Central memory CD8-positive, alpha-beta T cell (primary cell): ENCODE measurements at regions not wholly inside any gene's neighbourhood (a gene's known extent, or its start where the extent isn't known, plus 50 kb on each side); places are given as distances from the start of the nearest gene placed in this dataset.
"Not testable (repeated sequence)": the region's sequence is repeated elsewhere in the genome, so short reads cannot be mapped to it uniquely, and the experiment has no call there.

Experiments used
- ATAC-seq: fragments of 150-1000 bp; cut with Tn5 transposase; replicated peaks from 2 replicates; pipeline ENCODE4 v1.10.0; 2022; ENCODE audit warnings: mild to moderate bottlenecking, moderate FRiP score, moderate number of reproducible peaks; ENCODE audit not compliant: poor library complexity, severe bottlenecking; ENCODE audit errors: extremely low read depth
- DNase-seq, 2 donors: peaks; one replicate each; pipeline ENCODE4 v3.0.0; 2021; ENCODE audit warnings: low spot score in 2 of 2
- H3K27ac Mint-ChIP-seq: one replicate; pipeline ENCODE4 v1.8.0; 2022; ENCODE audit warnings: low read depth, mild to moderate bottlenecking, moderate library complexity, mixed read lengths
- H3K27me3 Mint-ChIP-seq: one replicate; pipeline ENCODE4 v1.8.0; 2022; ENCODE audit warnings: mixed read lengths
- H3K36me3 Mint-ChIP-seq: one replicate; pipeline ENCODE4 v1.8.0; 2022; ENCODE audit warnings: mild to moderate bottlenecking, moderate library complexity, mixed read lengths; ENCODE audit not compliant: insufficient read depth
- H3K4me1 Mint-ChIP-seq: one replicate; pipeline ENCODE4 v1.8.0; 2022; ENCODE audit warnings: mixed read lengths
- H3K4me3 Mint-ChIP-seq: one replicate; pipeline ENCODE4 v1.8.0; 2022; ENCODE audit warnings: mild to moderate bottlenecking, moderate library complexity, mixed read lengths
- H3K9me3 Mint-ChIP-seq: one replicate; pipeline ENCODE4 v1.8.0; 2022; ENCODE audit warnings: mixed read lengths

DNA sequence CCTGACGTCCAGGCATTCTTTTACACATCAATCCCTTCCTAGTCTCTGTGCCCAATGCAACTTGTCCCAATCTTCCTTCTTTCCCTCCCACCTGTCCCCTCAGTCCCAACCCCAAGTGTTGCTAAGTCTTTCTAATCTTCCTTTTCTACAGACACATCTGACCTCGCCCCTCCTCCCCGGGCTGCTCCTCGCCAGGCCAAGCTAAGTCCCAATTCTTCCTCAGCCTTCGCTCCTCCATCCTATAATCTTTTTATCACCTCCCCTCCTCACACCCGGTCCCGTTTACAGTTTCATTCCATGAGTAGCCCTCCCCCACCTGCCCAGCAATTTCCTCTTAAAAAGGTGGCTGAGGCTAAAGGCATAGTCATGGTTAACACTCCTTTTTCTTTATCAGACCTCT lies 413.3 kb upstream of the ST8SIA4 start:
- ATAC-seq, H3K27me3 Mint-ChIP-seq, H3K4me1 Mint-ChIP-seq, H3K9me3 Mint-ChIP-seq, DNase-seq, H3K4me3 Mint-ChIP-seq, H3K27ac Mint-ChIP-seq, H3K36me3 Mint-ChIP-seq: not testable (repeated sequence)

DNA sequence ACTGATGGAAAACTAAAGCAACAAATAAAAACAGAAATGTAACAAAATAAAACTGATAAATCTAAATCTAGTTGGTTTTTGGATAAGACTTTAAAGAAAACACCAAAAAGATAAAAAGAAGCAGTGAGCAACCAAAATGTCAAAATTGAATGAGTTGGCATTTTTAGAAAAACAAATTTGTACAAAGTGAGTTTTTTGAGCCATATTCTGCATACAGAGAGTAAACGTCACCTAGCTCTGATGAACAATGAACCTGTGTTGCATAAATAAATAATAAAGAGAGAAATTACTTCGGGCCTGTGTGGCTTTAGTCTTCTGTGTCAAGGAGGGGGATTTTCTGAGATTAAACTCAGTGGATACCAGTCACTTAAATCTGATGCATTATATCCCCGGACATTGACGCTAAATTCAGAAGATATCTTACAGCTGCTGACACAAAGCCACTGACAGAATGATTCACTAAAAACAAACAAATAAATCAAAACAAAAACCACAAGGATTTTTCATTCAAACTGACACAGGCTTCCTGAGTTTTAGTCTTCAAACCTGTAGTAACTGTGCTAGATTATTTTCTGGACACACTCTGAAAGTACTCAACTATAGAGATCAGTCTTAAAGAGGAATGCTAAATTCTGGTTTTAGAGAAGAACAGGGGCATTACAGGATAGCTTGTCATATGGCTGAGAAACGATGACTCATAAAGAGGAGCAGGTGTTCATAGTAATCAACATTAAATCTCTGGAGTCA lies 403.5 kb upstream of the ST8SIA4 start:
- Mint-ChIP-seq H3K27ac (no peak overlapping the region), H3K4me1 (no peaks in the 10 kb centered on the region), H3K4me3 (no peak overlapping the region), H3K36me3 (no peaks in the 10 kb centered on the region), H3K9me3 (no peaks in the 10 kb centered on the region), H3K27me3 (no peaks in the 10 kb centered on the region)
- ATAC-seq (no peak), DNase-seq (no peak)

DNA sequence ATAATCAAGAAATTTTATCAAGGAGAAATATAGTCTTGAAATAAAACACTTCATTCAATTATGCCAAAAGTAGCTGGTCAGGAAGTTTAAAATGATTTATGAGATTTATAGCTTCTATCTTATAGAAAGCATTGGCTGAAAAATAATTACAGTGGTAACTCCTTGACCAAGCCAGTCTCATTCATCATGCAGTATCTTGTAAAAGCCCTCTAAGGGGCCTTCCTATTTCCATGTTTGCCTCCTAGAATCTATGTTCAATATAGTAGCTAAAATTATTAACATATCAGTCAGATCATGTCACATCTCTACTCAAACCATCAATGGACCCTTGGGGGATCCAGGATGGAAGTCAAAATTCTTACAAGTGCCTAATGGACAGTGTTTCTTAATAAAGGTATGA lies 393.4 kb upstream of the ST8SIA4 start:
- H3K4me3 Mint-ChIP-seq, result no peak overlapping the region

DNA sequence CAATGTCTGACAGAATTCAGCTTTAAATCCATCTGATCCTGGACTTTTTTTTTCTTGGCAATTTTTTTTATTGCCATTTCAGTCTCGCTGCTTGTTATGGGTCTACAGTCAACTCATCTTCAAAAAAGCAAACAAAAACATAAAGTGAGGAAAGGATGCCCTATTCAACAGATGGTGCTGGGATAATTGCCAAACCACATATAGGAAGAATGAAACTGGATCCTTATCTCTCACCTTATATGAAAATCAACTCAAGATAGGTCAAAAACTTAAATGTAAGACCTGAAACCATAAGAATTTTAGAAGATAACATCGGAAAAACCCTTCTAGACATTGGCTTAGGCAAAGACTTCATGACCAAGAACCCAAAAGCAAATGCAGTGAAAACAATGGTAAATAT lies 389.1 kb upstream of the ST8SIA4 start:
- Mint-ChIP-seq H3K9me3 (peaks cover 4% of the 10 kb centered on the region), H3K4me1 (no peaks in the 10 kb centered on the region), H3K36me3 (no peaks in the 10 kb centered on the region), H3K27ac (no peak overlapping the region), H3K27me3 (no peaks in the 10 kb centered on the region), H3K4me3 (no peak overlapping the region)
- ATAC-seq (no peak), DNase-seq (no peak)

More for the DNA sequence above, 393.4 kb upstream of the ST8SIA4 start:
- Mint-ChIP-seq H3K36me3 (no peaks in the 10 kb centered on the region), H3K27me3 (no peaks in the 10 kb centered on the region), H3K9me3 (no peaks in the 10 kb centered on the region), H3K4me1 (no peaks in the 10 kb centered on the region), H3K27ac (no peak overlapping the region)
- DNase-seq (no peak), ATAC-seq (no peak)

DNA sequence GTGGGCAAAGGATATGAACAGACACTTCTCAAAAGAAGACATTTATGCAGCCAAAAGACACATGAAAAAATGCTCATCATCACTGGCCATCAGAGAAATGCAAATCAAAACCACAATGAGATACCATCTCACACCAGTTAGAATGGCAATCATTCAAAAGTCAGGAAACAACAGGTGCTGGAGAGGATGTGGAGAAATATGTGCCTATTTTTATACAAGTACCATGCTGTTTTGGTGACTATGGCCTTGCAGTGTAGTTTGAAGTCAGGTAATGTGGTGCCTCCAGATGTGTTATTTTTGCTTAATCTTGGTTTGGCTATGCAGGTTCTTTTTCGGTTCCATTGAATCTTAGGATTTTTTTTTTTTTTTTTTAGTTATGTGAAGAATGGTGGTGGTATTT lies 387.7 kb upstream of the ST8SIA4 start:
- H3K27me3 Mint-ChIP-seq, H3K4me1 Mint-ChIP-seq, ATAC-seq, H3K36me3 Mint-ChIP-seq, DNase-seq, H3K27ac Mint-ChIP-seq, H3K9me3 Mint-ChIP-seq, H3K4me3 Mint-ChIP-seq: not testable (repeated sequence)

DNA sequence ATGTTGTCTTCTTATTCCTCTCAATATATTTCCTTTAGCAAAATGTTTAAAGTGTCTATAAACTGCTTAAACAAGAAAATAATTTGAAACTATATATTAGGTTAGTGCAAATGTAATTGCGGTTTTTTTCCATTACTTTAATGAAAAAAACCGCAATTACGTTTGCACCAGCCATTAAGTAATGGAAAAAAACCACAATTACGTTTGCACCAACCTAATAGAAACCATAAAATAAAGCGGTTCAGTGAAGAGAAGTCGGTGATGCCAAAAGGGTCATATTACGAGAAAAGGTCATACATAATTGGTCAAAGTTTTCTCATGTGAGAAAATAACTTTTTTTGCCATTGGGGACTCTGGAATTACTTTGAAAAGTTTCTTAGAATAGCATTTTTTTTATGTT lies 385.6 kb upstream of the ST8SIA4 start:
- H3K4me3 Mint-ChIP-seq, result no peak overlapping the region
- no peaks in the 10 kb centered on the region for H3K4me1 Mint-ChIP-seq
- ATAC-seq (no peak), DNase-seq (no peak)
- H3K27me3 Mint-ChIP-seq, result no peaks in the 10 kb centered on the region
- H3K36me3 Mint-ChIP-seq, result no peaks in the 10 kb centered on the region
- peaks cover 4% of the 10 kb centered on the region for H3K9me3 Mint-ChIP-seq
- H3K27ac Mint-ChIP-seq, result no peak overlapping the region

DNA sequence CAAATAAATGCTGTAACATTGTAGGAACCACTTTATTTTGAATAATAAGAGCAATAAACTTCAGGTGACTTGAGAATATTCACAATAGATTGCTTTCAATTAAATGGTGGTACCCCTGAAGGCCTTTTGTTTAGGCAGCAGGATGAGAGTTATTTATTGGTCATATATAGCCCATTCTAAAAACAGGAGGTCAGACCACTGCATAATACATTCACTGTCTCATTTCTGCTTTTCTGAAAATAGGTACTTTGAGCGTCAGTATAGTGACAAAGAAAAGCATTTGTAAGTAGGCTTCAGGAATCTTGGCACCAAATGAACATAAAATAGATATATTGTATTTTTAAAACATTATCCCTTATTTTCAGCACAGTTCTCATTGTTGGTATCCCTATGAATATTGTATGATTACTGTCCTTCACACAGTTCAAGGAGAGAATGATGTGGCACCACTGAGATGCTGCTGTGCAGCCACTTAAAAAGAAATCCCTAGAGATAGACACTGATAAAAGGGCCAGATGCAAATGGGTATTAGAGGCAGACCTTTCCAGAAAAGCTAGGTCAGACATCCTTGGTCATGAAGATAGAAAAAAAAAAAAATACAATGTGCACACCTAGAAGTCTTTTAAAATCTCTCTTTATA lies 381.8 kb upstream of the ST8SIA4 start:
- H3K27ac Mint-ChIP-seq, result no peak overlapping the region
- H3K4me1 Mint-ChIP-seq, result no peaks in the 10 kb centered on the region
- no peaks in the 10 kb centered on the region for H3K36me3 Mint-ChIP-seq
- H3K27me3 Mint-ChIP-seq, result no peaks in the 10 kb centered on the region
- no peak for ATAC-seq
- H3K4me3 Mint-ChIP-seq, result no peak overlapping the region
- DNase-seq, result no peak
- H3K9me3 Mint-ChIP-seq, result peaks cover 4% of the 10 kb centered on the region

DNA sequence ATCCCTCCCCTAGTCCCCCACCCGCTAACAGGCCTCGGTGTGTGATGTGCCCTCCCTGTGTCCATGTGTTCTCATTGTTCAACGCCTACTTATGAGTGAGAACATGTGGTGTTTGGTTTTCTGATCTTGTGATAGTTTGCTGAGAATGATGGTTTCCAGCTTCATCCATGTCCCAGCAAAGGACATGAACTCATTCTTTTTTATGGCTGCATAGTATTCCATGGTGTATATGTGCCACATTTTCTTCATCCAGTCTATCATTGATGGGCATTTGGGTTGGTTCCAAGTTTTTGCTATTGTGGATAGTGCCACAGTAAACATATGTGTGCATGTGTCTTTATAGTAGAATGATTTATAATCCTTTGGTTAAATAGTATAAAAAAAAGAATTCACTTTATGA lies 380.9 kb upstream of the ST8SIA4 start:
- H3K4me1 Mint-ChIP-seq, H3K4me3 Mint-ChIP-seq, H3K36me3 Mint-ChIP-seq, H3K9me3 Mint-ChIP-seq, DNase-seq, H3K27ac Mint-ChIP-seq, ATAC-seq, H3K27me3 Mint-ChIP-seq: not testable (repeated sequence)

DNA sequence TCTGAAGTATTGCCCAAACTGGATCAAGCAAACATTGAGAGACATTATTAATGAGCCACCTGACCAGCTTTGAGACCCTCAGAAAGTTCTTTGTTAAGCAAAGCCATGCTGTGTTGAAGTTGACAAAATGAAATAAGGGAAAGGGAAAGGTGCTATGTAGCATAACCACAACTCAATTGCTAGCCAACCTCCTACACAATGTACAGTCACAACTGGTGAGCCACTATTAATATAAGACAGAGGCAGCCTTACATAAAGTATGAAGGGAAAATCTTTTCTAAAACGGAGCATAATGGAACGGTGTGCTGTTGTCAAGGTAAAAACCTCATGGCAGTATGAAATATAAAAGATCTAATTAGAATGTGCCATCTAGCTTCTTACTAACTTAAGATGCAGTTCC lies 375.8 kb upstream of the ST8SIA4 start:
- no peaks in the 10 kb centered on the region for H3K27me3 Mint-ChIP-seq
- ATAC-seq, result no peak
- no peak overlapping the region for H3K27ac Mint-ChIP-seq
- H3K4me1 Mint-ChIP-seq, result no peaks in the 10 kb centered on the region
- H3K4me3 Mint-ChIP-seq, result no peak overlapping the region
- no peaks in the 10 kb centered on the region for H3K9me3 Mint-ChIP-seq
- no peak for DNase-seq
- H3K36me3 Mint-ChIP-seq, result no peaks in the 10 kb centered on the region

DNA sequence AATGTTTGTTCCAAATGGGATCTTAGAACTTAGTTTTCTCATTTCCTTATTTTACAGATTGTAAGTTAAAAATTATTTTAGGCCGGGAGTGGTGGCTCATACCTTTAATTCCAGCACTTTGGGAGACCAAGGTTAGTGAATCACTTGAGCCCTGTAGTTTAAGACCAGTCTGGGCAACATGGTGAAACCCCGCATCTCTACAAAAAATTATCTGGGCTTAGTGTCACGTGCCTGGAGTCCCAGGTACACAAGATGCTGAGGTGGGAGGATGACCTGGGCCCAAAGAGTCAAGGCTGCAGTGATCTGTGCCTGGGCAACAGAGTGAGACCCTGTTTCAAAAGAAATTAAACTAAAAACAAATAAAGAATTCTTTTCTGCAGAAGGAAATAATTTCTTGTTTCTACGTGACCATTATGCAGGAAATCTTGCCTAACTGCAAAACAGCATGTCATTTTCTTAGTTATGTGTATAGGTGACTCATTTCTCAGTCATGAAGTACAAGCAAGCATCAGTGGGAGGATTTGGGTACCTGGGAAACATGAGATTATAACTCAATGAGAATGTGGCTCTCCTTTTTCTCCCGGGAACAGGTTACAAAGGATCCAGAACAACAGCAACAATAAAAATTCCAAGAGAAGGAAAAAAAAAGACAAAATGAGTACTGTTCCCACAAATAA lies 375.1 kb upstream of the ST8SIA4 start:
- no peaks in the 10 kb centered on the region for H3K27me3 Mint-ChIP-seq
- no peaks in the 10 kb centered on the region for H3K36me3 Mint-ChIP-seq
- H3K27ac Mint-ChIP-seq, result no peak overlapping the region
- no peaks in the 10 kb centered on the region for H3K4me1 Mint-ChIP-seq
- no peaks in the 10 kb centered on the region for H3K9me3 Mint-ChIP-seq
- DNase-seq, result no peak
- H3K4me3 Mint-ChIP-seq, result no peak overlapping the region
- no peak for ATAC-seq

DNA sequence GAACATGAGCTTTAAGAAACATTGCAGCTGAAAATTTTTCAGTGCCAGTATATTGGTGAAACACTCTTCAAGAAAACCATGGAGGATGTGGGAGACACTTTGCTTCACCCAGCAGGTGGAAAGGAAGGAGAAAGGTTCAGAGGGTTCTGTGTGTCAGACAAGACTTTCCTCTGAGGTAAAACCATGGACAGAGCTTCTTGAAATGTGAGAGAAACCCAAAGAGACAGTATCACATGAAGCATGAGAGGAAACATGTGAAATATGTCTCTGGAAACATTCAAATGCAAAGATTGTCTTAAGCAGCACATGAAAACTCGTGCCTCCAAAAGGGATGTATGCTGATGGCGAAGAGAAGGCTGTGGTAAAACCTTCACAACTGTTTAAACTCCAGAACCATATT lies 368.9 kb upstream of the ST8SIA4 start:
- no peaks in the 10 kb centered on the region for H3K4me1 Mint-ChIP-seq
- H3K9me3 Mint-ChIP-seq, result no peaks in the 10 kb centered on the region
- DNase-seq (no peak), ATAC-seq (no peak)
- H3K27me3 Mint-ChIP-seq, result no peaks in the 10 kb centered on the region
- no peaks in the 10 kb centered on the region for H3K36me3 Mint-ChIP-seq
- no peak overlapping the region for H3K27ac Mint-ChIP-seq
- H3K4me3 Mint-ChIP-seq, result no peak overlapping the region

DNA sequence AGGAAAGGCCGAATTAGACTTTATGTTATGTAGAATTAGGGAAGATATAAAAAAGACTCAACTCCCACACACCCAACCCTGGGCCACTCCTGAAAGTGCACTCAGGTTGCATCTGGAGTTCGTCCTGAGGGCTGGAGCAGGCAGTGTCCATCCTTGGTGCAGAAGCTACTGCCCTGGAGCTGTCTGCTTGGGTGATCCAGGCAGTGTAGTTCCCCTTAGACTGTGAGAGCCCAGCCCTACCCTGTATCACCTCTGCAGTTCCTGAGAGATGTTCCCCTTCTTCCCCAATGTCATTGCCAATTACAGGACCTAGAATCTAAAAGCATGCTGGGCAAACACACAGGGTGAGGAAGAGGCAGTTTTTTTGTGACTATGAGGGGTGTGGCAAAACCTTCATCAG lies 368.3 kb upstream of the ST8SIA4 start:
- Mint-ChIP-seq H3K9me3 (no peaks in the 10 kb centered on the region), H3K27me3 (no peaks in the 10 kb centered on the region), H3K27ac (no peak overlapping the region), H3K4me1 (no peaks in the 10 kb centered on the region), H3K4me3 (no peak overlapping the region), H3K36me3 (no peaks in the 10 kb centered on the region)
- no peak for DNase-seq
- ATAC-seq, result no peak

DNA sequence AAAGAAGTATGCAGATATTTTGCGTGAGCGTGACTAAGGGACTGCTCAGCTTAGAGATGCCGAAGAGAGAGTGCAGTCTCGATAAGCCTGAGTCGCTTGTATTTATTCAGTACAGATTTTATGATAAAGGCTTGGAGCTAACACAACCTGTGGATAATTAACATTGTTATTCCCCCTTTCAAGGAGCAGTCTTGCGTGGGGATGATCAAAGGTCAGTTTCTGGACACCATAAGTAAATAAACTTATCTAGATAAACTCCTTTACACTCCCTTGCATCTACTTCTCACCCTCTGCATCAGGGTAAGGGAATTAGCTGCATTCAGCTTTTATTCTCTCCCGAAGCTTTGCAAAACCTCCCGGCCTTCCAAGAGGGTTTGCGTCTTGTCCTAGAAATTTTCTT lies 357.8 kb upstream of the ST8SIA4 start:
- Mint-ChIP-seq H3K36me3 (no peaks in the 10 kb centered on the region), H3K27me3 (peaks cover 23% of the 10 kb centered on the region), H3K4me3 (no peak overlapping the region), H3K9me3 (no peaks in the 10 kb centered on the region), H3K27ac (no peak overlapping the region), H3K4me1 (no peaks in the 10 kb centered on the region)
- ATAC-seq, result no peak
- no peak for DNase-seq
